ENCODE measurements at regions not wholly inside any gene's neighbourhood (a gene's known extent, or its start where the extent isn't known, plus 50 kb on each side); places are given as distances from the start of the nearest gene placed in this dataset.
"Not testable (repeated sequence)": the region's sequence is repeated elsewhere in the genome, so short reads cannot be mapped to it uniquely, and the experiment has no call there.

DNA sequence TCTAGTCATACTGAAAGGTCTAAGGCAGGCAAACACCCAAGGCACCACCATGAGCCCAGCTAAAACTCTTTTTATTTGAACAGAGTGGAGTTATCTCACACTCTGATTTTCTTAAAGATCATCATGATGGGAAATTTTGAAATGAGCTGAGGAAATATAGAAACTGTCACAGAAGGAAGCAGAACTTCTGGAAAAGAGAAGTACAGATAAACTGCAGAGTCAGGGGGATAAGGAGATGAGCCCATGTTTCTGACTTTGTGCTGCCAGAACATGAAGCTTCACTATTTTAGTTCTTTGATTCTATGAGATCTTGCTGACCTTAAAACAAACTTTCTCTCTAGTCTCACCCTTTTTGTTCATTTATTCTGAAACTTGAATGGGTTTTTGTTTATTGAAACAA lies 406.5 kb upstream of the EDIL3 start:
- no peak overlapping the region for H3K27ac ChIP-seq
- DNase-seq (ENCODE audit: low read depth, low spot score), result no peak

DNA sequence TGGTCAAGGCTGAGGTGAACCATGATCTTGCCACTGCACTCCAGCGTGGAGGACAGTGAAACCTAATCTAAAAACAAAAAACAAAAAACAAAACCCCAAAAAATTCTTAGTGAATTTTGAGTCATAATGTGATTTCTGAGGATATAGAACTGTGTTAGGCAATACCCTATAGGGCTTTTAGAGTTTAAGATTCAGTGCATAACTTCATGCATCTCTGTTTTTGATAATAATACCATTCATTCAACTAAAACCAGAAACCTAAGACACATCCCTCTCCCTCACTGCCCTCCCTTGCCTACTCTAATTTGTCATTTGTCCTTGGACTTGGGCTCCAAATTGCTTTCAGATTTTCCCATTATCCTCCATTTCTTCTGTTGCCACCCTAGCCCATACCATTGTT lies 405.7 kb upstream of the EDIL3 start:
- no peak for DNase-seq (ENCODE audit: low read depth, low spot score)
- H3K27ac ChIP-seq, result no peak overlapping the region

DNA sequence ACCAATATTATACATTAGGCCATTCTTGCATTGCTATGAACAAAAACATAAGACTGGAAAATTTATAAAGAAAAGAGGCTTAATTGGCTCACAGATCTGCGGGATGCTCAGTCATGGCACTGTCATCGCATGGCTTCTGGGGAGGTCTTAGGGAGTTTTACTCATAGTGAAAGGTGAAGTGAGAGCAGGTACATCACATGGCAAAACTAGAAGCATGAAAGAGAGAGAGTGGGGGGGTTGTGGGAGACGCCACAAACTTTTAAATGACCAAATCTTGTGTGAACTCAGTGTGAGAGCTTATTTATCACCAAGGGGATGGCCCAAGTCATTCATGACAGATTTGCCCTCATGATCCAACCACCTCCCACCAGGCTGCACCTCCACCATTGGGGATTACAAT lies 398.3 kb upstream of the EDIL3 start:
- no peak overlapping the region for H3K27ac ChIP-seq
- no peak for DNase-seq (ENCODE audit: low read depth, low spot score)

DNA sequence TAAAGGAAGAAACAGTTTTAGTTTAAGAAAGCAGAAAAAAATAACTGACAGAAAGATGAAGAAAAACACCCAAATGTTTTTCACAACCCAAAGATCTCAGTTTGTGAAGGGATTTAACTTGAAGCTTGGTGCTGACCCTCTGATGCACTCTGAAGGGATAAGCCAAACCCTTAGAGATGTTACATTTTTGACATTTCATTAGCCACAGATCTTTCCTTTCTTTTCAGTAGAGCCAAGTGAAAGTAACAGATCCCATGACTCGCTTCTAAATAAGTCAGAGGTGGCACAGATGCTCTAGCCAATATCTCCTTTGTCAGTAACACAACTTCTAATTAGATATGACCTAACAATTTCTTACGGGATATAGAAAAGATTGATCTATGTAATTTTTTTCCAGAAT lies 394.5 kb upstream of the EDIL3 start:
- DNase-seq (ENCODE audit: low read depth, low spot score), result no peak
- H3K27ac ChIP-seq, result no peak overlapping the region

DNA sequence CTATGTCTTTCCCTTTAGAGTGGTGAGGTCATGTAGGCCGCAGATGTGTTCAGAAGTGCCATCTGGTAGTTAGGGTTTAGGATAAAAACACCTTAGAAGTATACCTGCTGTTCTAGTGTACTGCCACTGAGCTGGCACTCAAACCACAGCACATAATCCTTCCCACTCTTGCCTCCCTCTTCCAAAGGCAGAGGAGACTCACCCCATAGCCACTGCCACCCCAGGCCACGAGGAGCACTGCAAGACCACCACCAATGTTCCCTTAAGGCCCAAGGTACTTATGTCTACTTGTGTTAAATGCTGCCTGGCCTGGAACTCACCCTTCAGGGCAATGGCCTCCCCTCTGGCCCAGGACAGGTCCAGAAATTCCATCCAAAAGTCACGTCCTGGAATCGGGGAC lies 379.5 kb upstream of the EDIL3 start:
- DNase-seq (ENCODE audit: low read depth, low spot score), result no peak
- H3K27ac ChIP-seq, result no peak overlapping the region

DNA sequence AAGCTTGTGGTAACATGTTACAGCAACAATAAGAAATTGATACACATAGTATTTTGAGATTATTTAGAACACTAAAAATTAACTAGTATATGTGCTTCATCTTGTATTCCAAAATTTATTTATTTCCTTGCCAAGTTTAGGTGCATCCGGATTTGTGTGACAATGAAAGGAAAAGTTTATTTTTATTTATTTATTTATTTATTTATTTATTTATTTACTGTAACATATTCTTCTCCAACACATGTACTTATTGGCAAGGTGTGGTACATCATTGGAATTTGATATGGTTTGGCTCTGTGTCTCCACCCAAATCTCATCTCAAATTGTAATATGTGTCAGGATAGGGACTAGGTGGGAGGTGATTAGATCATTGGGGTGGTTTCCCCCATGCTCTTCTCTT lies 373.3 kb upstream of the EDIL3 start:
- H3K27ac ChIP-seq, result no peak overlapping the region
- DNase-seq (ENCODE audit: low read depth, low spot score), result no peak

DNA sequence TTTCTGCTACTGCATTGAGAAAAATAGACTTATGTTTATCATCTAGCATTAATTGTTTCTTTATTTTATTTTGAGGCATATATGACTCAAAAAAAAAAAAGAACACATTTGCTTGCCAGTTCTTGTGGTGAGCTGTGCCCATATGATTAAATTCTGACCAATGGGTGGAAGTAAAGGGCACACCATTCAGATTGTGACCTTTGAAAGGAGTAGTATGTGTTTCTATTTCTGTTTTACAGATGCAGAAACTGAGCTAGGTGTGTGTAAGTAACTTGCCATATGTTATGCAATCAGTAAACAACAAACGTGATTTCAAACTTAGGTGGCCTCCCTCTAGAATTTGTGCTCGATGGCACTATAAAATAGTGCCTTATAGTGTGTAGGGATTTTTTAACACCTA lies 368.1 kb upstream of the EDIL3 start:
- no peak overlapping the region for H3K27ac ChIP-seq
- DNase-seq (ENCODE audit: low read depth, low spot score), result no peak

DNA sequence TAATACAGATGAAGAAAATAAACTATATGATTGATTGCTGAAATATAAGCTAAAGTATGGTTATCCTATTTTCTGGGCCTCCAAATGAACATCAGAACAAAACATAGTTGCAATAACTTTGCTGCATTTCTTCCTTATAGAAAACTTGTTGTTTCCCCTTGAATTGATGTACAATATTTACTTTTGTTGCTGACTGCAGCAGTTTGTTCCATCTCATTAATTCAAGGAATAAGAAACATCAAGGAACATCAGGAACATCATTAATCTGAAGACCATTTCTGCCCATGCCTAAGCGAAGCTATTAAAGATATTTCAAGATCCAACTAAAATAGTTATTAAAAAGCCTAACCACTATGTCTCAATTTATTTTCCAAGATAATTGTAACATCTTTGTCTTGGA lies 363.6 kb upstream of the EDIL3 start:
- DNase-seq (ENCODE audit: low read depth, low spot score), result no peak
- no peak overlapping the region for H3K27ac ChIP-seq

DNA sequence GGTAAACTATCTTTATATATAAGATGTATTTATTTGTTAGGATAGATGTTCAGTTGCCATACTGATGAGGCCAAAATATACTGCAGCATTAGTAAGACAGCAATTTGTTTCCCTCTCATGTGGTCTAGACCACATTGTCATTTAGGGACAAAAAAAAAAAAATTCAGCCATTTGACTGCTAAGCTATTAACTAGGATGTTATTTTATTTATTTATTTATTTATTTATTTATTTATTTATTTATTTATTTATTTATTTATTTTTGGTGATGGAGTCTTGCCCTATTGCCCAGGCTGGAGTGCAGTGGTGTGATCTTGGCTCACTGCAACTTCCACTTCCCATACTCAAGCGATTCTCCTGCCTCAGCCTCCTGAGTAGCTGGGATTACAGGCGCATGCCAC lies 361.6 kb upstream of the EDIL3 start:
- not testable (repeated sequence) for DNase-seq (ENCODE audit: low read depth, low spot score)

DNA sequence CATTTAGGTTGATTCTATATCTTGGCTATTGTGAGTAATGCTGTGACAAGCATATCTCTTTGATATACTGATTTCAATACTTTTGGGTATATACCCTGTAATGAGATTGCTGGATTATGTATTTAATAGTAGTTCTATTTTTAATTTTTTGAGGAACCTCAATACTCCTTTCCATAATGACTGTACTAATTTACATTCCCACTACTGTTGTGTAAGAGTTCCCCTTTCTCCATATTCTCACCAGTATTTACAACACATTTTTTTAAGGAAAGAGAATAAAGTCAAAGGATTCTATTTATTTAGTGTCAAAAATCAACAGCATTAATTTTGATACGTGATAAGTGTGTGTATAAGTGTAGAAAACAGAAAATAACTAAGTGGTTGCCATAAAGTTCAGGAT lies 356.4 kb upstream of the EDIL3 start:
- no peak overlapping the region for H3K27ac ChIP-seq
- no peak for DNase-seq (ENCODE audit: low read depth, low spot score)

More for the DNA sequence above, 361.6 kb upstream of the EDIL3 start:
- H3K27ac ChIP-seq, result not testable (repeated sequence)

DNA sequence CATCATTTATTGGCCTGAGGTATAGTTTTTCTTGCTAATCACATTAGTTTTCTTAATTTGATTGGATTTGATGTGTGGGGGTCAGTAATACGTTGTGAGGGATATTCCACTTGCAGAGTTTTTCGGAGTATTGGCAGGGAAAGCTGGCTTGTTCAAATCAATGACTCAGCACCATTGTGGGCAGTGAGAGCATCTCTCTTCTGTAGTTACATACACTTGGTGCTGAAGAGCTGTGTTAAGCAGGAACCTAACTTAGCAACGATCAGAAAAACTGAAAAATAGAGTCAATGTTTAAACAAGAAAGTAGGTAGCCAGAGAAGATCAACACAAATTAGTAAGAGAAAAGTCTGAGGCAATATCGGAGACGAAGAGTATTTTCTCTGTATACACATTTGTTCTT lies 344.6 kb upstream of the EDIL3 start:
- H3K27ac ChIP-seq, result no peak overlapping the region
- DNase-seq (ENCODE audit: low read depth, low spot score), result no peak

DNA sequence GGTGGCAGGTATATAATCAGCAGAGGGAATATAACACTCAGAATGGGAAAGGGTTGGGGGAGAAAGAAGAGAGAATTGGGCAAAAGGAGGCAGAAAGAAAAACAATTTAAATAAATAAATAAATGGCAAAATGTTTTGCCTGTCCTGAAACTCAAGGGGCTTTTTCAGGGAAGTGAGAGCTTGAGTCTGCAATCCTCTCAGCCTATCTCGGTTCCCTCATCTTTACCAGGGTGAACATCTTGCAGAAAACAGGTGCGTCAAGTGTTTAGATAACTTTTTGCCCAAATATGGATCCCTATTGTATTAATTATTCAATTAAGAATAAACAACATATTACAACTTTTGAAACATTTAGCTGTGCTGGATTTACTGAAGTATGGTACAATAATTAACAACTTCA lies 343.0 kb upstream of the EDIL3 start:
- DNase-seq (ENCODE audit: low read depth, low spot score), result no peak
- H3K27ac ChIP-seq, result no peak overlapping the region

DNA sequence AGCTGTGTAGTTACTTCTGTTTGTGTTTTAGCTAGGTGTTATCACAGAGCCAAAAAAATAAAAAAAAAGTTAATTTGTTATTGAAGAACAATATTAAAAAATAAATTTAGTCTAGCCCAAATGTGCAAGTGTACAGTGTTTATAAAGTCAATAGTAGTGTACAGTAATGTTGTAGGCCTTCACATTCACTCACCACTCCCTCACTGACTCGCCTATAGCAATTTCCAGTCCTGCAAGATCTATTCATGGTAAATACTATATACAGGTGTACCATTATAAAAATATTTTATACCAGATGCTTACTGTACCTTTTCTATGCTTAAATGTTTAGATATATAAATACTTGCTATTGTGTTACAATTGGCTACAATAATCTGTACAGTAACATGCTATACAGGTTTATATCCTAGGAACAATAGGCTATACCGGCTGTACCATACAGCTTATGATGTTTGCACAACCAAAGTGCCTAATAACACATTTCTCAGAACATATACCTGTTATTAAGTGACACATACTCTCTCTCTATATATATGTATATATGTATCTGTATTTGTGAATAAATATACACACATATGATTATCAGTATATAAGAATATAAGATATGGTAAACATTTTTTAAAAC lies 341.4 kb upstream of the EDIL3 start:
- no peak for DNase-seq (ENCODE audit: low read depth, low spot score)
- H3K27ac ChIP-seq, result no peak overlapping the region

DNA sequence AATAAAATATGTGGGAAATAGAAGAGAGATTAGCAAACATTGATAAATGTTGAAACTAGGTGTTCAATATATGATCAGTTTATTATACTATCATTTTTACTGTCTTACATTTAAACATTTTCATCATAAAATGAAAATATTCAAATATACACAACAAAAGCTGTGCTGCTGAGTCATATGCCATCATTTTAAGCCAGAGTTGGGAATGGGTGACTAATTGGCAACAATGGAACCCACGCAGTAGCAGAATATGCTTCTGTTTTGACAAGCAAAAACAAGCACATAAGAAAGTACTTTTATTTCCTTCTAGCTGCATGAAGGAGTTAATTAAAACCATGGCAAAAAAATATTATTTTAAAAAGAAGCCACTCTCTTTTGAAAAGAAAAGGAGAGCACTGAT lies 340.0 kb upstream of the EDIL3 start:
- DNase-seq (ENCODE audit: low read depth, low spot score), result peak; percentile 20
- H3K27ac ChIP-seq, result peak overlapping the region; percentile 17

DNA sequence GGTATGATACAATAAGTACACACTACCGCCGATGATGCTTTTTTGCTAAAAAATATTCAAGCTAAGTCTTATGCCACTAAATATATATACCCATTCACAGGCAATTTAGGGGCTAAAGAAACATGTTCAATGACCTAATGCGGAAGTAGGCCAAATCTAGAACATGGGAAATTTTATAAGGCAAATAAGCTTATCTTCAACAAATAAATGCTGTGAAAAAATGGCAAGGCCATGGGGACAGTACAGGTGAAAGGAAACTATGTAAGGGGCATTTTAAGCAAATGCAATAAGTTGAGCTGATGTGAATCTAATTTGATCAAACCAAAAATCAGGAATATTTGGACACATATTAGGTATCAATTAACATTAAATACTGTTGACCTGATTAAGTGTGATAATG lies 339.5 kb upstream of the EDIL3 start:
- H3K27ac ChIP-seq, result no peak overlapping the region
- DNase-seq (ENCODE audit: low read depth, low spot score), result no peak

DNA sequence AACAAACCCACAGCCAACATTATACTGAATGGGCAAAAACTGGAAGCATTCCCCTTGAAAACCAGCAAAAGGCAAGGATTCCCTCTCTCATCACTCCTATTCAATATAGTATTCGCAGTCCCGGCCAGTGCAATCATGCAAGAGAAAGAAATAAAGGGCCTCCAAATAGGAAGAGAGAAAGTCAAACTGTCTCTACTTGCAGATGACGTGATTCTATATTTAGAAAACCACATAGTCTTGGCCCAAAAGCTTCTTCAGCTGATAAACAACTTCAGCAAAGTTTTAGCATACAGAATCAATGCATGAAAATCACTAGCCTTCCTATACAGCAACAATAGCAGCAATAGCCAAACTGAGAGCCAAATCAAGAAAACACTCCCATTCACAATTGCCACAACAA lies 333.7 kb upstream of the EDIL3 start:
- DNase-seq (ENCODE audit: low read depth, low spot score), result no peak
- H3K27ac ChIP-seq, result no peak overlapping the region

DNA sequence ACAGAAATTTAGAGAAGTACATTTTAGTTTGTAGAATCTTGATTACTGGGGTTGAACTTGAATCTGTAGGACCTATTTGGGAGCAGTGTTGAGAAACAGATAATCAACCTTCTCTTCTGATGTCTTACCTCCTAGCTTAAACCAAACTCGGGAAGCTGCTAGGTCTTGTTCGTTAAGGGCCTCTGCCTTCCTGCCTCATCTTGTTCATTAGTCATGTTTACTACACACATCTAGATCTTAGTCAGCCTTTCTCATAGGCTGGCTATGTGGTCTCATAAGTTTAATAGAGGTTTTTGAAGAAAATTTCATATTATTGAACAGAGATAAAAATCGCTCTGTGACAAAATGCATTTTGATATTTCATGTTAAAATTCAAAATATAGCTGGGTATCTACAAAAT lies 331.0 kb upstream of the EDIL3 start:
- H3K27ac ChIP-seq, result no peak overlapping the region

DNA sequence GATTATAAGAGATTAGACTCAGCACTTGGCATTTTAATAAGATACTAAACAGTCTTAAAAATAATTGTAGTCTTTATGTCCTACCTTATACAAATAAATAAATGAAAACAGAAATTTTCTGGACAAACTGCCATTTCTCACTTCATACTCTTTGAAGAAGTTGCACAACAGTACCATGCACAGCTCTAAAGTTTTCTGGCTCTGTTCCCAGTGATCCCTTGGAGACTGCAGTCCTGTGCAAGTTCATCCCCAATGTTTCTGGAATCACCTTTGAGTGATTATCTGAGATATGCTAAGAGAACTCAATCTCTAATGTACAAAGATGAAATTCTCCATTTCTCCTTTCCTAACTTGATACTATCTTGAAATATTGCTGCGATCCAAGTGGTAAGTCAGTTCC lies 330.4 kb upstream of the EDIL3 start:
- DNase-seq (ENCODE audit: low read depth, low spot score), result no peak
- no peak overlapping the region for H3K27ac ChIP-seq

More for the DNA sequence above, 331.0 kb upstream of the EDIL3 start:
- peak; percentile 26 for DNase-seq (ENCODE audit: low read depth, low spot score)

DNA sequence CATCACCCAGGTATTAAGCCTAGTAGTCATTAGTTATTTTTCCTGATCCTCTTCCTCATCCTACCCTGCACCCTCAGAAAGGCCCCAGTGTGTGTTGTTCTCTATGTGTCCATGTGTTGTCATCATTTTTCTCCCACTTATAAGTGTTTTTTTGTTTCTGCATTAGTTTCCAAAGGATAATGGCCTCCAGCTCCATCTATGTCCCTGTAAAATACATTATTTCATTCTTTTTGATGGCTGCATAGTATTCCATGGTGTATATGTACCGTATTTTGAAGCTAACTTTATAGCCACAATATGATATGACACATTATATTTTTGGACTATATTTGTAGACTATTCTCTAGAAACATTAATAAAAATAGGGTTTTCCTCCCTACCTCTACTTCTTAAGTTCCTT lies 324.4 kb upstream of the EDIL3 start:
- no peak for DNase-seq (ENCODE audit: low read depth, low spot score)
- no peak overlapping the region for H3K27ac ChIP-seq

DNA sequence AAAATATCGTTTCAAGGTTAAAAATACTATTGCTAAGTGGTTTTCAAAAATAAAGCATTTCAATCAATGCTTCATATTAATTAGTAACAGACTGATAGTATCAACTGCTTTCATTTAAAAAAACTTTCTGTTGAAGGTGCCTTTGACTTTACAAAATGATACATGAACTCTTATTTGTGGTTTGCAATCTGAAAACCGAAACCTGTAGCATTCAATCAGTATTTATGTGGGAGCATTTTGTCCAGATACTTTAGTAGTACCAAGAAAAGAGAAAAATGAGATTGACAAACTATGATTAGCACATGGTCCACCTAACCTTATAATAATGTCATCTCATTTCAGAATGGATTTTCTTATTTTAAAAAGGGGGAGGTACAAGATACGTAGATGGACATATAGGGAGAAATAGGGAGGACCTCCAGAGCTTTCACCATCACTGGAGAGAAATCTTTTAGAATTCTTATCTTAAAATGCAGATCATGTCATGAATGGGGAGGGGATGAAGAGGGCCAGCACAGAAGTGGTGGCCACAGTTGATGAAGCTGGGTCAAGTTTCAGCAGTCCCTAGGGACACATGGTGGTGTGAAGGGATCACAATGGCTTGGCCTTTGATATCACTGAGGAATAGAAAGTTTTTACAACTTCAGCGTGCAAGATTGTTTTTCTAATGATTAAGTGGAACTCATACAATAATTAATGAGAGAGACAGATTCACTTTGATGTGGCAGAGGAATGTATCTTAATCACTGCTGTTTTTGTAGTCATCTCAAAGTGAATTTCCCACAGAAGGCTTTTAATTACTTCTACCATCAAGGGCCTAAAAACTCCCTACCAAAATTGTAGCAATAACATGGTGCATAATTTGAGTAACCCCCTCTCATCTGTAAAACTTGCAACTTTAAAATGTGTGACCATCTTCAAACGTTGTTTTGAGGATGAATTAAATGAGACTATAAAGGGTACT lies 322.3 kb upstream of the EDIL3 start:
- DNase-seq (ENCODE audit: low read depth, low spot score), result no peak
- no peak overlapping the region for H3K27ac ChIP-seq

DNA sequence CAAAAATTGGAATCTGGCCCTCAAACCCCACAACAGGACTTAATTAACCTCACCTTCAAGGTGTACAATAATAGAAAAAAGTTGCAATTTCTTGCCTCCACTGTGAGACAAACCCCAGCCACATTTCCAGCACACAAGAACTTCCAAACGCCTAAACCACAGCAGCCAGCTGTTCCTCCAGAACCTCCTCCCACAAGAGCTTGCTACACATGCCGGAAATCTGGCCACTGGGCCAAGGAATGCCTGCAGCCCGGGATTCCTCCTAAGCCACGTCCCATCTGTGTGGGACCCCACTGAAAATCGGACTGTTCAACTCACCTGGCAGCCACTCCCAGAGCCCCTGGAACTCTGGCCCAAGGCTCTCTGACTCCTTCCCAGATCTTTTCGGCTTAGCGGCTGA lies 315.9 kb upstream of the EDIL3 start:
- H3K27ac ChIP-seq; DNase-seq (ENCODE audit: low read depth, low spot score): not testable (repeated sequence)

DNA sequence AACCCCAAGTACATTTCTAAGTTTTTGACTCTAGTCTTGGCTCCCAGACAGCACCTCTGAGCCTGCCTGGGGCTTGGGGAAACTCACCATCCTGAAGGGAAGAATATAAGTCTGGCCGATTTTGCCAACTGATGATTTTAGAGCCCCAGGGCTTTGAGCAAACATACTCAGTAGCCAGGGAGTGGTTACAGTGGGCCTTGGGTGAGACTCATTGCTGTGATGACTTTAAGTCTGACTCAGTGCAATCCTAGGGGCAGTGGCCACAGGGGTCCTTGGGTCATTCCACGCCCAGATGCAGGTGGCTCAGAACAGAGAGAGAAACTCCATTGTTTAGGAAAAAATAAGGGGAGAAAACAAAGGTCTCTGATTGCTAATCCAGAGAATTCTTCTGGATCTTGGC lies 312.0 kb upstream of the EDIL3 start:
- peak; percentile 26 for DNase-seq (ENCODE audit: low read depth, low spot score)
- no peak overlapping the region for H3K27ac ChIP-seq

All from epithelial cell of prostate (primary cell).